HepG2 (cell line): ENCODE measurements at regions not wholly inside any gene's neighbourhood (a gene's known extent, or its start where the extent isn't known, plus 50 kb on each side); places are given as distances from the start of the nearest gene placed in this dataset.

Source experiments
- ERF ChIP-seq: IDR thresholded peaks from 2 replicates; pipeline ENCODE4 v1.6.1; 2018; ENCODE audit warnings: missing biosample characterization, missing genetic modification reagents
- HDAC2 ChIP-seq: sonication (generic); formaldehyde crosslinking; IDR thresholded peaks from 2 replicates; pipeline ENCODE4 v1.4.0; 2020; ENCODE audit warnings: missing genetic modification reagents
- HNF4A ChIP-seq: sonication (generic); formaldehyde crosslinking; IDR thresholded peaks from 2 replicates; pipeline ENCODE4 v1.4.0; 2020; ENCODE audit warnings: missing genetic modification reagents
- MED13 ChIP-seq: sonication (generic); formaldehyde crosslinking; IDR thresholded peaks from 2 replicates; pipeline ENCODE4 v1.5.0; 2020; ENCODE audit warnings: missing genetic modification reagents
- NFIC ChIP-seq: IDR thresholded peaks from 2 replicates; pipeline ENCODE4 v1.6.1; 2012; ENCODE audit warnings: mild to moderate bottlenecking, low read length, inconsistent platforms
- PAWR ChIP-seq: sonication (generic); formaldehyde crosslinking; IDR thresholded peaks from 2 replicates; pipeline ENCODE4 v1.4.0; 2020; ENCODE audit warnings: missing genetic modification reagents, mild to moderate bottlenecking, borderline replicate concordance
- POGZ ChIP-seq: sonication (generic); formaldehyde crosslinking; IDR thresholded peaks from 2 replicates; pipeline ENCODE4 v1.4.0; 2020; ENCODE audit warnings: mild to moderate bottlenecking, missing genetic modification reagents
- SNRNP70 ChIP-seq: fragments of 200-400 bp; formaldehyde crosslinking; IDR thresholded peaks from 2 replicates; pipeline ENCODE4 v1.6.1; 2017; ENCODE audit warnings: mild to moderate bottlenecking, low read depth, low read length, moderate library complexity
- SRSF1 ChIP-seq: fragments of 200-400 bp; formaldehyde crosslinking; optimal IDR thresholded peaks from 2 replicates; pipeline ENCODE3; 2017; ENCODE audit warnings: mild to moderate bottlenecking, low read depth, low read length, moderate library complexity
- STAG1 ChIP-seq: sonication (generic); formaldehyde crosslinking; IDR thresholded peaks from 2 replicates; pipeline ENCODE4 v1.4.0; 2020; ENCODE audit warnings: missing genetic modification reagents
- TBX2 ChIP-seq: sonication (generic); formaldehyde crosslinking; IDR thresholded peaks from 2 replicates; pipeline ENCODE4 v1.5.0; 2020; ENCODE audit warnings: missing genetic modification reagents, mild to moderate bottlenecking, borderline replicate concordance
- YEATS4 ChIP-seq: sonication (generic); formaldehyde crosslinking; IDR thresholded peaks from 2 replicates; pipeline ENCODE4 v1.4.0; 2020; ENCODE audit warnings: missing genetic modification reagents, borderline replicate concordance
- ZNF317 ChIP-seq: sonication (generic); formaldehyde crosslinking; IDR thresholded peaks from 2 replicates; pipeline ENCODE4 v1.5.0; 2020; ENCODE audit warnings: mild to moderate bottlenecking, missing genetic modification reagents
- ZSCAN22 ChIP-seq: sonication (generic); formaldehyde crosslinking; IDR thresholded peaks from 2 replicates; pipeline ENCODE4 v1.4.0; 2020; ENCODE audit warnings: mild to moderate bottlenecking, missing genetic modification reagents
- TF ChIP-seq, protein P1 (sequence below): sonication (generic); formaldehyde crosslinking; IDR thresholded peaks from 2 replicates; pipeline ENCODE4 v1.4.0; 2020; ENCODE audit warnings: missing genetic modification reagents
- TF ChIP-seq, protein P2 (sequence below): sonication (generic); formaldehyde crosslinking; IDR thresholded peaks from 2 replicates; pipeline ENCODE4 v1.5.1; 2020; ENCODE audit warnings: missing genetic modification reagents, mild to moderate bottlenecking, borderline replicate concordance
- TF ChIP-seq, protein P3 (sequence below): sonication (generic); formaldehyde crosslinking; IDR thresholded peaks from 2 replicates; pipeline ENCODE4 v1.4.0; 2020; ENCODE audit warnings: missing genetic modification reagents
- TF ChIP-seq, protein P4 (sequence below): sonication (generic); formaldehyde crosslinking; IDR thresholded peaks from 2 replicates; pipeline ENCODE4 v1.9.0; 2021; ENCODE audit warnings: missing genetic modification reagents, borderline replicate concordance
- TF ChIP-seq, protein P5 (sequence below): sonication (generic); formaldehyde crosslinking; IDR thresholded peaks from 2 replicates; pipeline ENCODE4 v1.8.0; 2022; ENCODE audit warnings: mild to moderate bottlenecking, missing genetic modification reagents

DNA sequence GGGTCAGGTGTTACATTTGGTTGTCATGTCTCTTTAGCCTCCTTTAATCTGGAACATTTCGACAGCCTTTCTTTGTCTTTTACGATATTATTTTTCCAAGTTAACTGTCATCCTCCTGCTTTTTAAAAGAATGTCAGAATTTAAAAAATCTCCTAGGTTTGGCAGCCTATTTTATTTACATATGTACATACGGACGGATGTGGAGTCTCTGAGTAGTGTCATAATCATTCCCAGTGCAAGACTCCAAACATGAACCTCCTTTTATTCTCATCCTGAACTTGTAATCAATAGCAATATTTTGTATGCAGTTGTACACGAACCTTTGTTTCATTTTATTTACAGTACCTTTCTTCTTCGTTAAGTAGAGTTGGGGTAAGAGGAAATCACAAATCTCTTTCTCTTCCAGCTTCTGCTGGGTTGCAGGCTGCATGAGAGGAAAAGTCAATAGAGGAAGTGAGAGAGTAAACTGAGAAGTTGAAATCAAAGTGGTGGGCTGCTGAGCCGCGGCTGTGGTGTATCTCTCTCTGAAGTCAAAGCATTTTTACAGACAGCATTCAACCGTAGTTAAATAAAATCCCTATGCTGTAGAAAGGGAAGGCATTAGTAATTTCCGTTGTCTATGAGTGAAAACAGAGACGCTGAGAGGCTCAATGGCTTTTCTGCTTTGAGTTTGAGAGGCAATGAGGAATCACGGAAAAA, 53.9 kb upstream of the RPS6KA3 start (continued):
- TF ChIP-seq, protein P1, sequence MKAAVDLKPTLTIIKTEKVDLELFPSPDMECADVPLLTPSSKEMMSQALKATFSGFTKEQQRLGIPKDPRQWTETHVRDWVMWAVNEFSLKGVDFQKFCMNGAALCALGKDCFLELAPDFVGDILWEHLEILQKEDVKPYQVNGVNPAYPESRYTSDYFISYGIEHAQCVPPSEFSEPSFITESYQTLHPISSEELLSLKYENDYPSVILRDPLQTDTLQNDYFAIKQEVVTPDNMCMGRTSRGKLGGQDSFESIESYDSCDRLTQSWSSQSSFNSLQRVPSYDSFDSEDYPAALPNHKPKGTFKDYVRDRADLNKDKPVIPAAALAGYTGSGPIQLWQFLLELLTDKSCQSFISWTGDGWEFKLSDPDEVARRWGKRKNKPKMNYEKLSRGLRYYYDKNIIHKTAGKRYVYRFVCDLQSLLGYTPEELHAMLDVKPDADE: no peak
- 0 out of 2 replicates have a peak, but pooled peaks have one; percentile 36 for TF ChIP-seq ZNF317 (CRISPR knock-in tag)
- TF ChIP-seq, protein P2, sequence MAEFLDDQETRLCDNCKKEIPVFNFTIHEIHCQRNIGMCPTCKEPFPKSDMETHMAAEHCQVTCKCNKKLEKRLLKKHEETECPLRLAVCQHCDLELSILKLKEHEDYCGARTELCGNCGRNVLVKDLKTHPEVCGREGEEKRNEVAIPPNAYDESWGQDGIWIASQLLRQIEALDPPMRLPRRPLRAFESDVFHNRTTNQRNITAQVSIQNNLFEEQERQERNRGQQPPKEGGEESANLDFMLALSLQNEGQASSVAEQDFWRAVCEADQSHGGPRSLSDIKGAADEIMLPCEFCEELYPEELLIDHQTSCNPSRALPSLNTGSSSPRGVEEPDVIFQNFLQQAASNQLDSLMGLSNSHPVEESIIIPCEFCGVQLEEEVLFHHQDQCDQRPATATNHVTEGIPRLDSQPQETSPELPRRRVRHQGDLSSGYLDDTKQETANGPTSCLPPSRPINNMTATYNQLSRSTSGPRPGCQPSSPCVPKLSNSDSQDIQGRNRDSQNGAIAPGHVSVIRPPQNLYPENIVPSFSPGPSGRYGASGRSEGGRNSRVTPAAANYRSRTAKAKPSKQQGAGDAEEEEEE: no peak
- TF ChIP-seq HDAC2 (CRISPR knock-in tag): peak; percentile 76
- 0 out of 2 replicates have a peak, but pooled peaks have one; percentile 42 for TF ChIP-seq MED13 (CRISPR knock-in tag)
- TF ChIP-seq, protein P3, sequence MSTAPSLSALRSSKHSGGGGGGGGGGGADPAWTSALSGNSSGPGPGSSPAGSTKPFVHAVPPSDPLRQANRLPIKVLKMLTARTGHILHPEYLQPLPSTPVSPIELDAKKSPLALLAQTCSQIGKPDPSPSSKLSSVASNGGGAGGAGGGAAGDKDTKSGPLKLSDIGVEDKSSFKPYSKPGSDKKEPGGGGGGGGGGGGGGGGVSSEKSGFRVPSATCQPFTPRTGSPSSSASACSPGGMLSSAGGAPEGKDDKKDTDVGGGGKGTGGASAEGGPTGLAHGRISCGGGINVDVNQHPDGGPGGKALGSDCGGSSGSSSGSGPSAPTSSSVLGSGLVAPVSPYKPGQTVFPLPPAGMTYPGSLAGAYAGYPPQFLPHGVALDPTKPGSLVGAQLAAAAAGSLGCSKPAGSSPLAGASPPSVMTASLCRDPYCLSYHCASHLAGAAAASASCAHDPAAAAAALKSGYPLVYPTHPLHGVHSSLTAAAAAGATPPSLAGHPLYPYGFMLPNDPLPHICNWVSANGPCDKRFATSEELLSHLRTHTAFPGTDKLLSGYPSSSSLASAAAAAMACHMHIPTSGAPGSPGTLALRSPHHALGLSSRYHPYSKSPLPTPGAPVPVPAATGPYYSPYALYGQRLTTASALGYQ: peak; percentile 82; the same call in 1 of the 2 replicates
- peak; percentile 56; the same call in 1 of the 2 replicates for TF ChIP-seq YEATS4 (CRISPR knock-in tag)
- peak; percentile 45 for TF ChIP-seq HNF4A (CRISPR knock-in tag)
- no peak for TF ChIP-seq SNRNP70
- TF ChIP-seq STAG1 (CRISPR knock-in tag): peak; percentile 17
- TF ChIP-seq ZSCAN22 (CRISPR knock-in tag): no peak
- peak; percentile 92 for TF ChIP-seq NFIC
- peak; percentile 84 for TF ChIP-seq TBX2
- TF ChIP-seq ERF (CRISPR knock-in tag): peak; percentile 76; the same call in 1 of the 2 replicates
- TF ChIP-seq, protein P4, sequence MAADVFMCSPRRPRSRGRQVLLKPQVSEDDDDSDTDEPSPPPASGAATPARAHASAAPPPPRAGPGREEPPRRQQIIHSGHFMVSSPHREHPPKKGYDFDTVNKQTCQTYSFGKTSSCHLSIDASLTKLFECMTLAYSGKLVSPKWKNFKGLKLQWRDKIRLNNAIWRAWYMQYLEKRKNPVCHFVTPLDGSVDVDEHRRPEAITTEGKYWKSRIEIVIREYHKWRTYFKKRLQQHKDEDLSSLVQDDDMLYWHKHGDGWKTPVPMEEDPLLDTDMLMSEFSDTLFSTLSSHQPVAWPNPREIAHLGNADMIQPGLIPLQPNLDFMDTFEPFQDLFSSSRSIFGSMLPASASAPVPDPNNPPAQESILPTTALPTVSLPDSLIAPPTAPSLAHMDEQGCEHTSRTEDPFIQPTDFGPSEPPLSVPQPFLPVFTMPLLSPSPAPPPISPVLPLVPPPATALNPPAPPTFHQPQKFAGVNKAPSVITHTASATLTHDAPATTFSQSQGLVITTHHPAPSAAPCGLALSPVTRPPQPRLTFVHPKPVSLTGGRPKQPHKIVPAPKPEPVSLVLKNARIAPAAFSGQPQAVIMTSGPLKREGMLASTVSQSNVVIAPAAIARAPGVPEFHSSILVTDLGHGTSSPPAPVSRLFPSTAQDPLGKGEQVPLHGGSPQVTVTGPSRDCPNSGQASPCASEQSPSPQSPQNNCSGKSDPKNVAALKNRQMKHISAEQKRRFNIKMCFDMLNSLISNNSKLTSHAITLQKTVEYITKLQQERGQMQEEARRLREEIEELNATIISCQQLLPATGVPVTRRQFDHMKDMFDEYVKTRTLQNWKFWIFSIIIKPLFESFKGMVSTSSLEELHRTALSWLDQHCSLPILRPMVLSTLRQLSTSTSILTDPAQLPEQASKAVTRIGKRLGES (CRISPR knock-in tag): no peak
- TF ChIP-seq SRSF1: no peak
- peak; percentile 45; the same call in 1 of the 2 replicates for TF ChIP-seq POGZ (CRISPR knock-in tag)
- TF ChIP-seq PAWR (CRISPR knock-in tag): no peak
- TF ChIP-seq, protein P5, sequence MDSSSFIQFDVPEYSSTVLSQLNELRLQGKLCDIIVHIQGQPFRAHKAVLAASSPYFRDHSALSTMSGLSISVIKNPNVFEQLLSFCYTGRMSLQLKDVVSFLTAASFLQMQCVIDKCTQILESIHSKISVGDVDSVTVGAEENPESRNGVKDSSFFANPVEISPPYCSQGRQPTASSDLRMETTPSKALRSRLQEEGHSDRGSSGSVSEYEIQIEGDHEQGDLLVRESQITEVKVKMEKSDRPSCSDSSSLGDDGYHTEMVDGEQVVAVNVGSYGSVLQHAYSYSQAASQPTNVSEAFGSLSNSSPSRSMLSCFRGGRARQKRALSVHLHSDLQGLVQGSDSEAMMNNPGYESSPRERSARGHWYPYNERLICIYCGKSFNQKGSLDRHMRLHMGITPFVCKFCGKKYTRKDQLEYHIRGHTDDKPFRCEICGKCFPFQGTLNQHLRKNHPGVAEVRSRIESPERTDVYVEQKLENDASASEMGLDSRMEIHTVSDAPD (CRISPR knock-in tag): no peak; the same call in 1 of the 2 replicates
